Astrocyte (in vitro differentiated cells and primary cell): ENCODE measurements at regions not wholly inside any gene's neighbourhood (a gene's known extent, or its start where the extent isn't known, plus 50 kb on each side); places are given as distances from the start of the nearest gene placed in this dataset.

Source experiments
- DNase-seq: peaks from one replicate; pipeline ENCODE4 v3.0.0-alpha.2; 2010; ENCODE audit warnings: low read depth
- FAIRE-seq: peaks from 2 replicates; lab custom pipeline; 2011; peaks lifted over from hg19 to GRCh38; lab: Jason Lieb, UNC
- H2AFZ ChIP-seq: 2 replicates; pipeline ENCODE4 v1.6.0; 2012; ENCODE audit warnings: low read depth, low read length, inconsistent platforms
- H3K27ac ChIP-seq: 2 replicates; pipeline ENCODE4 v1.5.1; 2011; ENCODE audit warnings: low read depth, low read length, inconsistent platforms
- H3K27me3 ChIP-seq: 2 replicates; pipeline ENCODE4 v1.6.0; 2011; ENCODE audit warnings: low read length, inconsistent platforms; ENCODE audit not compliant: insufficient read depth
- H3K36me3 ChIP-seq: 2 replicates; pipeline ENCODE4 v1.5.1; 2011; ENCODE audit warnings: low read length, inconsistent platforms; ENCODE audit not compliant: insufficient read depth
- H3K4me1 ChIP-seq: 2 replicates; pipeline ENCODE4 v1.5.1; 2011; ENCODE audit warnings: low read length, inconsistent platforms; ENCODE audit not compliant: insufficient read depth
- H3K4me2 ChIP-seq: 2 replicates; pipeline ENCODE4 v1.6.0; 2012; ENCODE audit warnings: low read length, inconsistent platforms
- H3K4me3 ChIP-seq: 2 replicates; pipeline ENCODE4 v1.5.1; 2011; ENCODE audit warnings: low read depth, mild to moderate bottlenecking, low read length, inconsistent platforms; ENCODE audit not compliant: insufficient read depth
- H3K79me2 ChIP-seq: 2 replicates; pipeline ENCODE4 v1.6.0; 2012; ENCODE audit warnings: mild to moderate bottlenecking, low read length, inconsistent platforms; ENCODE audit not compliant: insufficient read depth
- H3K9ac ChIP-seq: 2 replicates; pipeline ENCODE4 v1.6.0; 2012; ENCODE audit warnings: mild to moderate bottlenecking, low read length, inconsistent platforms
- H3K9me3 ChIP-seq: 2 replicates; pipeline ENCODE4 v1.5.1; 2012; ENCODE audit warnings: low read depth, mild to moderate bottlenecking, low read length, inconsistent platforms; ENCODE audit not compliant: insufficient read depth
- H4K20me1 ChIP-seq: 2 replicates; pipeline ENCODE4 v1.6.0; 2012; ENCODE audit warnings: low read length, inconsistent platforms; ENCODE audit not compliant: insufficient read depth
- H3K27ac Mint-ChIP-seq: one replicate; pipeline ENCODE4 v1.8.0; 2021; ENCODE audit warnings: mild to moderate bottlenecking, mixed read lengths; ENCODE audit not compliant: unreplicated experiment
- H3K27me3 Mint-ChIP-seq: one replicate; pipeline ENCODE4 v1.8.0; 2021; ENCODE audit warnings: low read depth, mixed read lengths; ENCODE audit not compliant: unreplicated experiment
- H3K36me3 Mint-ChIP-seq: one replicate; pipeline ENCODE4 v1.8.0; 2021; ENCODE audit warnings: low read depth, mixed read lengths; ENCODE audit not compliant: unreplicated experiment
- H3K4me1 Mint-ChIP-seq: one replicate; pipeline ENCODE4 v1.8.0; 2021; ENCODE audit warnings: low read depth, mixed read lengths; ENCODE audit not compliant: unreplicated experiment
- H3K4me3 Mint-ChIP-seq: one replicate; pipeline ENCODE4 v1.8.0; 2021; ENCODE audit warnings: mild to moderate bottlenecking, moderate library complexity, mixed read lengths; ENCODE audit not compliant: unreplicated experiment
- H3K9me3 Mint-ChIP-seq: one replicate; pipeline ENCODE4 v1.8.0; 2021; ENCODE audit warnings: mild to moderate bottlenecking, mixed read lengths; ENCODE audit not compliant: unreplicated experiment
- EZH2 ChIP-seq: IDR thresholded peaks from 2 replicates; pipeline ENCODE4 v1.6.1; 2012; ENCODE audit warnings: mild to moderate bottlenecking, low read length, inconsistent platforms; ENCODE audit not compliant: insufficient read depth
- TF ChIP-seq, protein P1 (sequence below): IDR thresholded peaks from 2 replicates; pipeline ENCODE4 v1.5.1; 2011; ENCODE audit warnings: low read depth, mild to moderate bottlenecking, inconsistent platforms, low read length, moderate library complexity; ENCODE audit not compliant: insufficient read depth

DNA sequence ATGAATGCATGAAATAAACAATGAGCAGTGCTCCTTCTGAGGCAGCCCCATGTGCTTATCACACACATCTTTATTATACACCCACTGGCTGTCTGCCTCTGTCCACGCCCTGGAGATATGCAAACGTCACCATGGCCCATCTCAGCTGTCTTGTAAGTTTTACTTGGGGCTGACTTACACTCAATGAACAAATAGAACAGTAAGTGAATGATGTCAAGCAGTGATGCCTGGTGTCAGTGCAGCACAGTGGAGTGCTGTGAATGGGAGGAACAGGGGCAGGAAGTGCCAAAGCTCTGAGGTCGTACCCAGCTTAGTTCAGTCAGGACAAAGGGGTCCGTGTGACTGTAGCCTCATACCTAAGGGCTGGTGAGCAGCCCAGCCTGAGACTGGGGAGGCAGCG lies 659.5 kb upstream of the HS6ST1 start:
- Histone ChIP-seq H3K4me1 (no peaks in the 10 kb centered on the region), H3K27me3 (no peaks in the 10 kb centered on the region), H3K4me3 (no peak overlapping the region), H3K4me2 (no peak overlapping the region), H3K9ac (no peak overlapping the region), H3K27ac (no peak overlapping the region), H2AFZ (no peak overlapping the region), H3K79me2 (no peaks in the 10 kb centered on the region), H3K9me3 (no peaks in the 10 kb centered on the region), H4K20me1 (no peaks in the 10 kb centered on the region), H3K36me3 (no peaks in the 10 kb centered on the region)
- FAIRE-seq, result no peak
- Mint-ChIP-seq H3K36me3 (no peaks in the 10 kb centered on the region), H3K27me3 (peaks cover 10% of the 10 kb centered on the region), H3K27ac (peak overlapping the region; percentile 97), H3K4me1 (peaks cover 18% of the 10 kb centered on the region), H3K9me3 (no peaks in the 10 kb centered on the region), H3K4me3 (no peak overlapping the region)
- no peak for TF ChIP-seq EZH2
- TF ChIP-seq, protein P1, sequence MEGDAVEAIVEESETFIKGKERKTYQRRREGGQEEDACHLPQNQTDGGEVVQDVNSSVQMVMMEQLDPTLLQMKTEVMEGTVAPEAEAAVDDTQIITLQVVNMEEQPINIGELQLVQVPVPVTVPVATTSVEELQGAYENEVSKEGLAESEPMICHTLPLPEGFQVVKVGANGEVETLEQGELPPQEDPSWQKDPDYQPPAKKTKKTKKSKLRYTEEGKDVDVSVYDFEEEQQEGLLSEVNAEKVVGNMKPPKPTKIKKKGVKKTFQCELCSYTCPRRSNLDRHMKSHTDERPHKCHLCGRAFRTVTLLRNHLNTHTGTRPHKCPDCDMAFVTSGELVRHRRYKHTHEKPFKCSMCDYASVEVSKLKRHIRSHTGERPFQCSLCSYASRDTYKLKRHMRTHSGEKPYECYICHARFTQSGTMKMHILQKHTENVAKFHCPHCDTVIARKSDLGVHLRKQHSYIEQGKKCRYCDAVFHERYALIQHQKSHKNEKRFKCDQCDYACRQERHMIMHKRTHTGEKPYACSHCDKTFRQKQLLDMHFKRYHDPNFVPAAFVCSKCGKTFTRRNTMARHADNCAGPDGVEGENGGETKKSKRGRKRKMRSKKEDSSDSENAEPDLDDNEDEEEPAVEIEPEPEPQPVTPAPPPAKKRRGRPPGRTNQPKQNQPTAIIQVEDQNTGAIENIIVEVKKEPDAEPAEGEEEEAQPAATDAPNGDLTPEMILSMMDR, result no peak
- DNase-seq, result no peak

DNA sequence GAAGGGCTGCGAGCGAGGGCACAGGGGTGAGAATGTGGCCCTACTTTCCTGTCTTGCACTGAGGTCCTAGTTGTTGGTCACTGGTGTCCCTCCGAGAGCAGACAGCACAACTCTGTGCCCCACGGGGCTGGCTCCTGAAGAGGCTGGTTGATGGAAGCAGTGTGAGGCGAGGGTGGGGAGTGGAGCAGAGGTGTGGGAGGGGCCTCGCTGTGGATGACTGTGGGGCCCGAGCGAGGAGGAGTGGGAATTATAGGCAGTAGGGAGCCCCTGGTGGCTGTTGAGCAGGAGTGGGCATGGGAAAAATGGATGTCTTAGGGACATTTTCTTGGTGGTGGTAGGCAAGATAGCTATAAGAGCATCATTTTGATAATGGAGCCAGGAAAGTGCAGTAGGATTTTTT lies 660.5 kb upstream of the HS6ST1 start:
- H3K36me3 Mint-ChIP-seq, result no peaks in the 10 kb centered on the region

DNA sequence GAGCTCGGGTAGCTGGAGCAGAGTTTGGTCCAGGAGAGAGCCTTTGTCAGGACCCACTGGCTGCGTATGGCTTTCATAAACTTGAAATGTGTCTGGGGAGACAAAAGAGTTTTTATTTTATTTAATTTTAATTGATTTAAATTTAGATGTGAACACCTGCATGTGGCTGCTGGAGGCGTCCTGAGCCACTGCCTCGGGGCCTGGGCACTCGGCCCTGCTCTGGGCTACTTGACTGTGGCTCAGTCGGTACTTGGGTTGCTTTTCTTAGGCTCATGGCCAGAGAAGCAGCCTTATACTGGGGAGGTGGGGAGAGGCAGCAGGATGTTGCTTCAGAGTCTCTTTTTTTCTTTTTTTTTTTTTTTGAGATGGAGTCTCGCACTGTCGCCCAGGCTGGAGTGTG lies 661.8 kb upstream of the HS6ST1 start:
- Mint-ChIP-seq H3K4me1 (peaks cover 18% of the 10 kb centered on the region), H3K4me3 (no peak overlapping the region), H3K27me3 (peaks cover 13% of the 10 kb centered on the region), H3K27ac (no peak overlapping the region), H3K36me3 (no peaks in the 10 kb centered on the region), H3K9me3 (no peaks in the 10 kb centered on the region)
- Histone ChIP-seq H2AFZ (no peak overlapping the region), H3K27ac (no peak overlapping the region), H4K20me1 (no peaks in the 10 kb centered on the region), H3K36me3 (no peaks in the 10 kb centered on the region), H3K9ac (no peak overlapping the region), H3K4me2 (no peak overlapping the region), H3K4me3 (no peak overlapping the region), H3K9me3 (no peaks in the 10 kb centered on the region), H3K27me3 (no peaks in the 10 kb centered on the region), H3K79me2 (no peaks in the 10 kb centered on the region), H3K4me1 (no peaks in the 10 kb centered on the region)
- DNase-seq, result no peak
- no peak for FAIRE-seq
- TF ChIP-seq EZH2, result no peak
- TF ChIP-seq, protein P1, result no peak

More for the DNA sequence above, 660.5 kb upstream of the HS6ST1 start:
- TF ChIP-seq, protein P1, result no peak
- TF ChIP-seq EZH2, result no peak
- Histone ChIP-seq H3K9me3 (no peaks in the 10 kb centered on the region), H2AFZ (no peak overlapping the region), H3K27ac (no peak overlapping the region), H3K79me2 (no peaks in the 10 kb centered on the region), H3K36me3 (no peaks in the 10 kb centered on the region), H3K9ac (no peak overlapping the region), H3K4me3 (no peak overlapping the region), H3K27me3 (no peaks in the 10 kb centered on the region), H4K20me1 (no peaks in the 10 kb centered on the region), H3K4me1 (no peaks in the 10 kb centered on the region), H3K4me2 (no peak overlapping the region)
- peaks cover 13% of the 10 kb centered on the region for H3K27me3 Mint-ChIP-seq
- peak overlapping the region; percentile 97 for H3K27ac Mint-ChIP-seq
- DNase-seq (no peak), FAIRE-seq (no peak)
- H3K4me1 Mint-ChIP-seq, result peaks cover 18% of the 10 kb centered on the region
- H3K9me3 Mint-ChIP-seq, result no peaks in the 10 kb centered on the region
- no peak overlapping the region for H3K4me3 Mint-ChIP-seq
